ENCODE measurements at regions not wholly inside any gene's neighbourhood (a gene's known extent, or its start where the extent isn't known, plus 50 kb on each side); places are given as distances from the start of the nearest gene placed in this dataset.

- Histone ChIP-seq H3K4me1 (ENCODE audit: control insufficient read depth in 1 of 2, insufficient read depth in 2 of 2, low read length in 2 of 2) (peaks cover 74 to 83% of the 10 kb centered on the region in 2 donors), H3K9ac (ENCODE audit: insufficient read depth, low read length, poor library complexity, severe bottlenecking) (no peak overlapping the region), H4K20me1 (ENCODE audit: insufficient read depth, low read length) (no peaks in the 10 kb centered on the region), H3K36me3 (replicated peaks in 1 of 2; ENCODE audit: control insufficient read depth in 1 of 2, insufficient read depth in 2 of 2, low read length in 2 of 2) (no peaks in the 10 kb centered on the region), H3K4me3 (replicated peaks in 1 of 3; ENCODE audit: low read depth in 2 of 3, low read length in 3 of 3) (peak overlapping the region in 1 of 3 experiments; percentile 30), H3K79me2 (ENCODE audit: insufficient read depth, low read length) (no peaks in the 10 kb centered on the region), H3K27me3 (ENCODE audit: control insufficient read depth in 2 of 2, insufficient read depth in 2 of 2, low read length in 2 of 2) (no peaks in the 10 kb centered on the region), H3K9me3 (replicated peaks in 1 of 2; ENCODE audit: control insufficient read depth in 1 of 2, insufficient read depth in 1 of 2, low read length in 2 of 2) (no peaks in the 10 kb centered on the region), H3K4me2 (replicated peaks; ENCODE audit: extremely low read depth, low read length, poor library complexity, severe bottlenecking) (no peak overlapping the region), H3K27ac (ENCODE audit: low read depth in 1 of 2, low read length in 2 of 2) (peak overlapping the region in 1 of 2 donors; percentile 43), H2AFZ (ENCODE audit: insufficient read depth, low read depth, low read length, poor library complexity, severe bottlenecking) (no peak overlapping the region)
- peaks cover 78% of the 10 kb centered on the region for H3K4me1 Mint-ChIP-seq
- peak overlapping the region in 1 of 2 donors; percentile 26 for H3K4me3 Mint-ChIP-seq
- peak overlapping the region in 6 of 7 donors; percentile 31 to 87 (median 64) for H3K27ac Mint-ChIP-seq
- DNase-seq = peak in 2 of 3 donors; percentile 37 to 42
- no peak for TF ChIP-seq CTCF (IDR thresholded peaks at IDR 0.05)
- WGBS (ENCODE audit: insufficient coverage) = 39% methylated on average over 2 of the region's 7 CpGs
- intact Hi-C loops (cut with micrococcal nuclease) = loop anchor here in 1 of 2 donors (10.0 kb wide), 2 partner anchors 58 to 158 kb away; no protein-coding TSS in a partner anchor
- H3K36me3 Mint-ChIP-seq = peaks cover 0 to 6% of the 10 kb centered on the region in 2 donors
- H3K27me3 Mint-ChIP-seq (ENCODE audit: low read depth in 3 of 3) = peaks cover 0 to 4% (median 2%) of the 10 kb centered on the region in 3 donors
- H3K9me3 Mint-ChIP-seq = peaks cover 0 to 3% (median 0%) of the 10 kb centered on the region in 7 donors
These were observed 209.1 kb upstream of the ID2 start for GRCh38 chr2:8472545-8473323.

GRCh38 chr2:8475349-8476031, 206.4 kb upstream of the ID2 start:
- no peak overlapping the region for H3K4me3 Mint-ChIP-seq

More at GRCh38 chr2:8475349-8476031, 206.4 kb upstream of the ID2 start:
- peaks cover 88 to 91% of the 10 kb centered on the region in 2 donors for H3K4me1 ChIP-seq (ENCODE audit: control insufficient read depth in 1 of 2, insufficient read depth in 2 of 2, low read length in 2 of 2)
- no peak overlapping the region for H3K27ac ChIP-seq (ENCODE audit: low read depth in 1 of 2, low read length in 2 of 2)
- H3K79me2 ChIP-seq (ENCODE audit: insufficient read depth, low read length) = no peaks in the 10 kb centered on the region
- no peaks in the 10 kb centered on the region for H3K27me3 ChIP-seq (ENCODE audit: control insufficient read depth in 2 of 2, insufficient read depth in 2 of 2, low read length in 2 of 2)
- H3K27me3 Mint-ChIP-seq (ENCODE audit: low read depth in 3 of 3) = peaks cover 0 to 3% (median 2%) of the 10 kb centered on the region in 3 donors
- no peaks in the 10 kb centered on the region for H3K36me3 ChIP-seq (replicated peaks in 1 of 2; ENCODE audit: control insufficient read depth in 1 of 2, insufficient read depth in 2 of 2, low read length in 2 of 2)
- 0% methylated on average over 8 of the region's 13 CpGs for WGBS (ENCODE audit: insufficient coverage)
- peak in 2 of 3 donors; percentile 29 to 51 for DNase-seq
- intact Hi-C loops (cut with micrococcal nuclease) = loop anchor here in 1 of 2 donors (10.0 kb wide), 2 partner anchors 61 to 161 kb away; no protein-coding TSS in a partner anchor
- H4K20me1 ChIP-seq (ENCODE audit: insufficient read depth, low read length) = no peaks in the 10 kb centered on the region
- no peak overlapping the region for H3K4me3 ChIP-seq (replicated peaks in 1 of 3; ENCODE audit: low read depth in 2 of 3, low read length in 3 of 3)
- H3K9ac ChIP-seq (ENCODE audit: insufficient read depth, low read length, poor library complexity, severe bottlenecking) = no peak overlapping the region
- H3K4me1 Mint-ChIP-seq = peaks cover 92% of the 10 kb centered on the region
- H3K4me2 ChIP-seq (replicated peaks; ENCODE audit: extremely low read depth, low read length, poor library complexity, severe bottlenecking) = no peak overlapping the region
- no peaks in the 10 kb centered on the region for H3K9me3 Mint-ChIP-seq
- H2AFZ ChIP-seq (ENCODE audit: insufficient read depth, low read depth, low read length, poor library complexity, severe bottlenecking) = no peak overlapping the region
- peak overlapping the region in 2 of 7 donors; percentile 12 to 13 for H3K27ac Mint-ChIP-seq
- H3K36me3 Mint-ChIP-seq = peaks cover 0 to 6% of the 10 kb centered on the region in 2 donors
- no peaks in the 10 kb centered on the region for H3K9me3 ChIP-seq (replicated peaks in 1 of 2; ENCODE audit: control insufficient read depth in 1 of 2, insufficient read depth in 1 of 2, low read length in 2 of 2)
- no peak for TF ChIP-seq CTCF (IDR thresholded peaks at IDR 0.05)

Data from CD14-positive monocyte (primary cell).